ENCODE measurements at regions not wholly inside any gene's neighbourhood (a gene's known extent, or its start where the extent isn't known, plus 50 kb on each side); places are given as distances from the start of the nearest gene placed in this dataset.

DNA sequence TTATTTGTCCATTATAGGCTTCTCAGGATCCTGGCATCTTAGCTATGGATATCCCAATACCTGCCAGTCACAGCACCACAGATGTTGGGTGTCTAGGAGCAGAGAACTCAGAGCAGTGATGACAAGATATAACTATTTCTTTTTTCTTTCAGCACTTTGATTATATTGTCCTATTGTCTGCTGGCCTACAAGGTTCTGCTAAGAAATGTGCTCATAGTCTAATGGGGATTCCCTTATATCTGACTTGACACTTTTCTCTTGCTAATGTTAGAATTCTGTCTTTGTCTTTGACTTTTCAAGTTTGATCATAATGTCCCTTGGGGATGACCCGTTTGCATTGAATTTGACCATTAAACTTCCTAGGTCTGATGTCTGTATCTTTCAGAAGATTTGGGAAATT, 270.4 kb downstream of the OGFRL1 start:
- Mint-ChIP-seq H3K27me3 (ENCODE audit: low read depth) (no peaks in the 10 kb centered on the region), H3K4me1 (ENCODE audit: low read depth) (no peaks in the 10 kb centered on the region), H3K9me3 (peaks cover 19% of the 10 kb centered on the region), H3K27ac (no peak overlapping the region), H3K36me3 (ENCODE audit: low read depth) (peaks cover 2% of the 10 kb centered on the region), H3K4me3 (no peak overlapping the region)
- intact Hi-C loops (cut with micrococcal nuclease), result no loop called here
- CTCF ChIA-PET, result no interaction called here
- DNase-seq, result no peak

DNA sequence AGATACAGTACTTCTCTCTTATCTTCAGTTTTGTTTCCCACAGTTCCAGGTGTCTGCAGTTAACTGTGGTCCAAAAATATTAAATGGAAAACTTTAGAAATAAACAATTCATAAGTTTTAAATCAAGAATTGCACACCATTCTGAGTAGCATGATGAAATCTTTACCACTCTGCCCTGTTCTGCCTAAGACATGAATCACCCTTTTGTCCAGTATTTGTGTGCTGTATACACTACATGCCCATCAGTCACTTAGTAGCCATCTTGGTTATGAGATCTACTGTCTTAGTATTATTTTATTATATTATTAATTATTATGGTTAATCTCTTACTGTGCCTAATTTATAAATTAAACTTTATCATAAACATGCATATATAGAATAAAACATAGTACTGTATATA, 279.0 kb downstream of the OGFRL1 start:
- Mint-ChIP-seq H3K4me1 (ENCODE audit: low read depth) (no peaks in the 10 kb centered on the region), H3K4me3 (no peak overlapping the region), H3K27me3 (ENCODE audit: low read depth) (no peaks in the 10 kb centered on the region), H3K9me3 (no peaks in the 10 kb centered on the region), H3K27ac (no peak overlapping the region), H3K36me3 (ENCODE audit: low read depth) (no peaks in the 10 kb centered on the region)
- CTCF ChIA-PET, result no interaction called here
- DNase-seq, result no peak
- intact Hi-C loops (cut with micrococcal nuclease), result no loop called here

DNA sequence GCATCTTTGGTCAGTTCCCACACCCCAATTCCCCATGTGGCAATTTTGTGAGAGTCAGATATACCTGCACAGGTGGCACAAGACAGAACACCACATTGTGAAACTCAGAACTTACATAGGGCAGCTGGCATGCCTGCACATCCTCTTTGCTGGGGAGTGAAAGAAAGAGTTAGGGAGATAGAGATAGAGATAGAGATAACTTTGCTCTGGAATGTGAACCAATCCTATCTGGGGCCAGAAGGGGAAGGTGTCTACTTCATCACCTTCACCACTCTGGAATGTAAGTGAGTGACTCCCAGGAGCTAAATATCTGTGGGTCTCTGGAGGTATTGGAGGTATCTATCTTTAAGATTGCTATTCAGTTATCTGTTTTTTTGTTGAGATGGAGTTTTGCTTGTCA, 289.2 kb downstream of the OGFRL1 start:
- CTCF ChIA-PET, result no interaction called here
- DNase-seq, result no peak
- H3K9me3 Mint-ChIP-seq, result no peaks in the 10 kb centered on the region
- H3K36me3 Mint-ChIP-seq (ENCODE audit: low read depth), result no peaks in the 10 kb centered on the region
- no peaks in the 10 kb centered on the region for H3K4me1 Mint-ChIP-seq (ENCODE audit: low read depth)
- no peaks in the 10 kb centered on the region for H3K27me3 Mint-ChIP-seq (ENCODE audit: low read depth)
- H3K27ac Mint-ChIP-seq, result no peak overlapping the region
- intact Hi-C loops (cut with micrococcal nuclease), result no loop called here
- H3K4me3 Mint-ChIP-seq, result no peak overlapping the region

DNA sequence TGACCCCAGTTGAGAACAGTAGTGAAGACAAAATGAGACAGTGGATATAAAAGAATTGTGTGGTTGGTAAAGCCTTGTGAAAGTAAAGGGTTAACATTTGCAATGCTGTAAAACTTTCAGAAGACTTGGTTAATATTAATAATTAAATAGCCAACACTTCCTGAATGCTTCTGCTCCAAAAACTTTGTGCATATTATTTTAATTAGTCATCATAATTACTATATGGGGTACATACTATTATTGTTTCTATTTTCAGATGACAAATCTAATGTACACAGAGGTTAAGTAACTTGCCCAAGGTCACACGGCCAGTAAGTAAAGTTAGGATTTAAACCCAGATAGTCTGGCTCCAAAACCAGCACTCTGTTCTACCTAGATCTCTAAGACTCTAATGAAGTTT, 291.3 kb downstream of the OGFRL1 start:
- Mint-ChIP-seq H3K27me3 (ENCODE audit: low read depth) (no peaks in the 10 kb centered on the region), H3K9me3 (no peaks in the 10 kb centered on the region), H3K4me1 (ENCODE audit: low read depth) (no peaks in the 10 kb centered on the region), H3K36me3 (ENCODE audit: low read depth) (no peaks in the 10 kb centered on the region), H3K27ac (no peak overlapping the region), H3K4me3 (no peak overlapping the region)
- CTCF ChIA-PET, result no interaction called here
- DNase-seq, result no peak
- intact Hi-C loops (cut with micrococcal nuclease), result no loop called here

DNA sequence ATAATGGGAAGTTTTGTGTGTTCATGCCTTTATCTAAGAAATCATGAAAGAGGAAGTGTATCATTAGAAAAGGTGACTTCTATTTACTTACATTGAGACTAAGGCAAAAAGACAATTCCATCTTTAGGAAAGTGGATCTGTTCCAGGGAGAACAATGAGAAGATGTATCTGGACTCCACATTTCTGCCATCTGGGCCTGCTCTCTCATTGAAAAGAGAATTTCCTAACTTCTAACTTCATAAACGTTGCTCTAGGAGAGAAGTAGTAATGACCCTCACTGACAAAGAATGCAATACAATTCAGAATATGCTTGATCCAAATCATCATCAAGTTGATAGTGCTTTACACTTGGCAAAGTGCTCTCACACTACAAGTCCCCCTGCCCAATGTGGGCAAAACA, 294.2 kb downstream of the OGFRL1 start:
- CTCF ChIA-PET, result no interaction called here
- H3K4me1 Mint-ChIP-seq (ENCODE audit: low read depth), result no peaks in the 10 kb centered on the region
- H3K9me3 Mint-ChIP-seq, result no peaks in the 10 kb centered on the region
- no peak overlapping the region for H3K4me3 Mint-ChIP-seq
- intact Hi-C loops (cut with micrococcal nuclease), result no loop called here
- no peak for DNase-seq
- no peaks in the 10 kb centered on the region for H3K27me3 Mint-ChIP-seq (ENCODE audit: low read depth)
- H3K27ac Mint-ChIP-seq, result no peak overlapping the region
- no peaks in the 10 kb centered on the region for H3K36me3 Mint-ChIP-seq (ENCODE audit: low read depth)

DNA sequence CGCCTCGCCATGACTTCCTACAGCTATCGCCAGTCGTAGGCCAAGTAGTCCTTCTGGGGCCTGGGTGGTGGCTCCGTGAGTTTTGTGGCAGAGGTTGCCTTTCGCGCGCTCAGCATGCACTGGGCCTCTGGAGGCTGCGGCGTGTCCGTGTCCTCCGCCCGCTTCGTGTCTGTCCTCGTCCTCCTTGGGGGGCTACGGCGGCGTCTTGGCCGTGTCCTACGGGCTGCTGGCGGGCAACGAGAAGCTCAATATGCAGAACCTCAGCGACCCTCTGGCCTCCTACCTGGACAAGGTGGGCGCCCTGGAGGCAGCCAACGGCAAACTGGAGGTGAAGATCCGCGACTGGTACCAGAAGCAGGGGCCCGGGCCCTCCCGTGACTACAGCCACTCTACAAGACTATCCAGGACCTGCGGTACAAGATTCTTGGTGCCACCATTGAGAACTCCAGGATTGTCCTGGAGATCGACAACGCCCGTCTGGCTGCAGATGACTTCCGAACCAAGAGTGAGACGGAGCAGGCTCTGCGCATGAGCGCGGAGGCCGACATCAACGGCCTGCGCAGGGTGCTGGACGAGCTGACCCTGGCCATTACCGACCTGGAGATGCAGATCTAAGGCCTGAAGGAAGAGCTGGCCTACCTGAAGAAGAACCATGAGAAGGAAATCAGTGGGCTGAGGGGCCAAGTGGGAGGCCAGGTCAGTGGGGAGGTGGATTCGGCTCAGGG, 296.3 kb downstream of the OGFRL1 start:
- Mint-ChIP-seq H3K27ac (no peak overlapping the region), H3K27me3 (ENCODE audit: low read depth) (peaks cover 4% of the 10 kb centered on the region), H3K4me3 (no peak overlapping the region), H3K4me1 (ENCODE audit: low read depth) (no peaks in the 10 kb centered on the region), H3K9me3 (no peaks in the 10 kb centered on the region), H3K36me3 (ENCODE audit: low read depth) (no peaks in the 10 kb centered on the region)
- CTCF ChIA-PET, result no interaction called here
- intact Hi-C loops (cut with micrococcal nuclease), result no loop called here
- DNase-seq, result no peak

DNA sequence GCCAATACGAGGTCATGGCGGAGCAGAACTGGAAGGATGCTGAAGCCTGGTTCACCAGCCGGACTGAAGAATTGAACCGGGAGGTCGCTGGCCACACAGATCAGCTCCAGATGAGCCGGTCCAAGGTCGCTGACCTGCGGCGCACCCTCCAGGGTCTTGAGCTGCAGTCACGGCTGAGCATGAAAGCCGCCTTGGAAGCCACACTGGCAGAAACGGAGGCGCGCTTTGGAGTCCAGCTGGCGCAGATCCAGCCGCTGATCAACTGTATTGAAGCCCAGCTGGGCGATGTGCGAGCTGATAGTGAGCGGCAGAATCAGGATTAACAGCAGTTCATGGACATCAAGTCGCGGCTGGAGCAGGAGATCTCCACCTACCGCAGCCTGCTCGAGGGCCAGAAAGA, 296.9 kb downstream of the OGFRL1 start:
- CTCF ChIA-PET, result no interaction called here
- Mint-ChIP-seq H3K27me3 (ENCODE audit: low read depth) (peaks cover 4% of the 10 kb centered on the region), H3K4me1 (ENCODE audit: low read depth) (no peaks in the 10 kb centered on the region), H3K36me3 (ENCODE audit: low read depth) (no peaks in the 10 kb centered on the region), H3K4me3 (no peak overlapping the region), H3K27ac (no peak overlapping the region), H3K9me3 (no peaks in the 10 kb centered on the region)
- intact Hi-C loops (cut with micrococcal nuclease), result no loop called here
- no peak for DNase-seq

DNA sequence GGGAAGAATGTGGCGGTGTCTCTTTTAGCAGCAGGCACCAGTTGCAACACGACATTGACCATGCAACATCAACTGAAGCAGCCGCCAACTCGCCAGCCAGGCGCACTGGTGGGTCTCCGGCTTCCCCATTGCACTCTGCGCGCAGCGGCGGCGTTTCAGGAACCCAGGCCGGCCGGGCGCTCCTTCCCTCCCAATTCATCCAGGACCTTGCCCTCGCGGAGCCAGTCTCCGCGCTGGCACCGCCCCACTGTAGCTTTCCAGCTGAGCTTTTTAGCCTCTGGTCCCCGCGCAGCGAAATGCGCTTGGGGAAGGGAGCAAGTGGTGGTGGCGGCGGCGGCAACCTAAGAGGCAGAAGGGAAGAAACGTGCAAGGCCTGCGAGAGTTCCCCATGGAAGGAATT, 297.9 kb upstream of the RIMS1 start:
- H3K36me3 Mint-ChIP-seq (ENCODE audit: low read depth), result no peaks in the 10 kb centered on the region
- DNase-seq, result no peak
- H3K4me1 Mint-ChIP-seq (ENCODE audit: low read depth), result no peaks in the 10 kb centered on the region
- peaks cover 4% of the 10 kb centered on the region for H3K27me3 Mint-ChIP-seq (ENCODE audit: low read depth)
- no peak overlapping the region for H3K4me3 Mint-ChIP-seq
- H3K27ac Mint-ChIP-seq, result no peak overlapping the region
- intact Hi-C loops (cut with micrococcal nuclease), result no loop called here
- no peaks in the 10 kb centered on the region for H3K9me3 Mint-ChIP-seq
- CTCF ChIA-PET, result interaction anchor here (0.5 kb wide), 1 partner anchor 13 kb away, joined by 5 read pairs; no protein-coding TSS in a partner anchor

DNA sequence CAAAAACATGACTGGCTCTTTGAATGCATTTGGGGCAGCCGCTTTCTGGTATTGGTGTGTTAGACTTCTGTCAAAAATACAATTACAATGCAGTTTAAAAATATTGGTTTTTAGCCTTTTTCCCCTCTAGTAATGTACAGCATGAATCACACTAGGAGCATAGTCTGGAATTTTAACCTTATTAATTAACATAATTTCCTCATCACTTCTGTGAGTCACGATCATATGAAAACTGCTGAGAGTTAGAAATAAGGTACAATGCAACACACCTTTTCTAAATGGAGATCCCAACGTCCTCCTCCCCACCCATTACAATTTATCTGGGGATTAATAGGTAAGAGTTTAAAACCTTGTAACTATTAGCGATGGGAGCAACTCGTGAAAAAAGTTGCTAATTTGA, 297.1 kb upstream of the RIMS1 start:
- intact Hi-C loops (cut with micrococcal nuclease), result no loop called here
- H3K9me3 Mint-ChIP-seq, result no peaks in the 10 kb centered on the region
- H3K27me3 Mint-ChIP-seq (ENCODE audit: low read depth), result peaks cover 4% of the 10 kb centered on the region
- no peaks in the 10 kb centered on the region for H3K36me3 Mint-ChIP-seq (ENCODE audit: low read depth)
- DNase-seq, result no peak
- no peaks in the 10 kb centered on the region for H3K4me1 Mint-ChIP-seq (ENCODE audit: low read depth)
- CTCF ChIA-PET, result no interaction called here
- H3K4me3 Mint-ChIP-seq, result no peak overlapping the region
- no peak overlapping the region for H3K27ac Mint-ChIP-seq

DNA sequence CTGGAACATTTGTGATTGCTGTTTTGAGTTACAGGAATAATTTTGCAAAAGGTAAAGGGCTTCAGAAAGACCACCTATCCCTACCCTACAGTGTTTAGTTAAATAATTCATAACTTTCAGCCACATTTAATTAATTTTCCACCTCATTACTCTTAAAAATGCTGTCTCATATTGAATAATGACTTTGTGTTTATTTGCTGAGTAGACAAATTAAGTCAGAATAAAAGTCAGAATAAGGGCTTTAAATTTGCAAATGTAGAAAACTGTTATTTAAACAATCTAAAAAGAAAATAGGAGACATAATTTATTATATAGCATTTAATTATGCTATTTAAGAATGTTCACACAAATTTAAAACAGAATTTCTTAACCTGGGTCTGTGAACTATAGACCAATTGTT, 293.7 kb upstream of the RIMS1 start:
- peaks cover 4% of the 10 kb centered on the region for H3K27me3 Mint-ChIP-seq (ENCODE audit: low read depth)
- H3K9me3 Mint-ChIP-seq, result no peaks in the 10 kb centered on the region
- intact Hi-C loops (cut with micrococcal nuclease), result no loop called here
- no peak for DNase-seq
- CTCF ChIA-PET, result no interaction called here
- no peak overlapping the region for H3K4me3 Mint-ChIP-seq
- H3K27ac Mint-ChIP-seq, result no peak overlapping the region
- H3K36me3 Mint-ChIP-seq (ENCODE audit: low read depth), result no peaks in the 10 kb centered on the region
- H3K4me1 Mint-ChIP-seq (ENCODE audit: low read depth), result no peaks in the 10 kb centered on the region

DNA sequence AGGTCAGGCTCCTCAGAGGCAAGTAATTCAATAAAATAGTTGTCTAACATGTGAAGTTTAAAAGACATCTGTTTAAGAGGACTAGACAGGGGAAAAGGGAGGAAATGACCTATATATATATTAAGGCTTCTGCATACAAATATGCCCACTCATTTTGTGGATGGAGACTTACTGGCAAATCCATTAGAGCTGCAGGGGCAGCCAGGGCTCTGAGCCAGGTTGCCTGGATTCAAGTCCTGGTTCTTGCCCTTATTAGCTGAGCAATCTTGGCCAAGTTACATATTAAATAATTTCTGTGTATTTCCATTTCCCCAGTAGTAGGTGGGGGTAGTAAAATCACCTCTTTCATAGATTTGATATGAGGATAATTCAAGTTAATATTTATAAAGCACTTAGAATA, 287.0 kb upstream of the RIMS1 start:
- DNase-seq, result no peak
- Mint-ChIP-seq H3K4me3 (no peak overlapping the region), H3K27me3 (ENCODE audit: low read depth) (no peaks in the 10 kb centered on the region), H3K27ac (no peak overlapping the region), H3K36me3 (ENCODE audit: low read depth) (no peaks in the 10 kb centered on the region), H3K9me3 (no peaks in the 10 kb centered on the region), H3K4me1 (ENCODE audit: low read depth) (no peaks in the 10 kb centered on the region)
- intact Hi-C loops (cut with micrococcal nuclease), result no loop called here
- CTCF ChIA-PET, result no interaction called here

DNA sequence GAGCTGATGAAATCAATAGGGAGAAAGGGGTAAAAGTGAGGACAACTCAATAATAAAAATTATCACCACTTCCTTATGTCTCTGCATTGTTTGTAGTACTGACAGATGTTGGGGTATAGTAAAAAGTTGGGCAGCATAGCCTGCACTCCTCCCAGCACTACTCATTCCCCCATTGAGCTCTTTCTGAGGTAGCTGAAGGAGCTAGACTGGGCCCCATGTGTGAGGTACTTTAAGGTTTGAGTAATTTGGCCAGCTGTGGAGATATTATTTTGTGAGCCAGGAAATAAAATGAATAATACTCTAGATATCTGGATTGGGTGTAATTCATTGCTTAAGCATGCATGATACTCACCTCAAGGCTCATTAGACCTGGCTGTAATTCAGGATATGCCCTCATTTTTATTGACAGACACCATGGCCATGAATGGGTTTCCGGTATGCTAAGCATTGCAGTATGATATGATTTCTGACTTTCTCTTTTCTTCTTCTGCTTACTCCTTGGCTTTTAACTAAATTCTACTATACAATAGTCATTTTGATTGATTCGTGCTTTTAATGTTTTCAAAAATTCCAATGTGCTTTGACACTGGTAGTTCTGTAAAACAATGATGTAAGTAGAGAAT, 283.9 kb upstream of the RIMS1 start:
- Mint-ChIP-seq H3K4me3 (no peak overlapping the region), H3K36me3 (ENCODE audit: low read depth) (no peaks in the 10 kb centered on the region), H3K9me3 (no peaks in the 10 kb centered on the region), H3K4me1 (ENCODE audit: low read depth) (no peaks in the 10 kb centered on the region), H3K27me3 (ENCODE audit: low read depth) (no peaks in the 10 kb centered on the region), H3K27ac (no peak overlapping the region)
- CTCF ChIA-PET, result no interaction called here
- intact Hi-C loops (cut with micrococcal nuclease), result no loop called here
- no peak for DNase-seq

DNA sequence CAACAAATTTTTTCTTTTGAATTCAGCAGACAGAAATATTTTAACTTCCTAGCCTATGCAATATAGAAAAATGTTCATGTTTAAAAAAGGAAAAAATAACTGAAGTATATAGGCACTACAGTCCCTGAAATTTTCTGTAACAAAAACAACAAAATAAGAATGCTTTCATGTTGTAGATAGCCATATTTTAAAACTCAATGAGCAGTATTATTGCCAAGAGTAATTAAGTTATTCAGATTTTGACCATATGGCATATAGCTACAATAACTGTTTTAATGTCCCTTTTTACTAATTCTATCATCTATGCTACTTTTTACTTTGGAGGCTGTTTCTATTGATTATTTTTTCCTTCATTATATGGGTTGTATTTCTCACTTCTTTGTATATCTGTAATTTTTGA, 283.3 kb upstream of the RIMS1 start:
- DNase-seq, result no peak
- no peaks in the 10 kb centered on the region for H3K9me3 Mint-ChIP-seq
- H3K4me3 Mint-ChIP-seq, result no peak overlapping the region
- intact Hi-C loops (cut with micrococcal nuclease), result no loop called here
- no peaks in the 10 kb centered on the region for H3K27me3 Mint-ChIP-seq (ENCODE audit: low read depth)
- H3K27ac Mint-ChIP-seq, result no peak overlapping the region
- no peaks in the 10 kb centered on the region for H3K4me1 Mint-ChIP-seq (ENCODE audit: low read depth)
- CTCF ChIA-PET, result no interaction called here
- no peaks in the 10 kb centered on the region for H3K36me3 Mint-ChIP-seq (ENCODE audit: low read depth)

All from activated naive CD4-positive, alpha-beta T cell treated with anti-CD3 and anti-CD28 coated beads for 36 hours (primary cell).